ENCODE measurements at regions not wholly inside any gene's neighbourhood (a gene's known extent, or its start where the extent isn't known, plus 50 kb on each side); places are given as distances from the start of the nearest gene placed in this dataset.

GRCh38 chr9:82342046-82342445 lies 353.5 kb downstream of the SPATA31D1 start:
- Histone ChIP-seq H3K27ac (ENCODE audit: low read depth, low read length) (no peak overlapping the region), H3K79me2 (ENCODE audit: insufficient read depth, low read length) (no peaks in the 10 kb centered on the region), H3K9ac (ENCODE audit: low read length) (no peak overlapping the region), H3K4me2 (ENCODE audit: low read depth, low read length, poor library complexity, severe bottlenecking) (no peak overlapping the region), H3K36me3 (ENCODE audit: low read length) (no peaks in the 10 kb centered on the region), H3K9me3 (ENCODE audit: insufficient read depth, low read length) (no peaks in the 10 kb centered on the region), H2AFZ (ENCODE audit: low read depth, low read length, severe bottlenecking) (no peak overlapping the region), H3K4me3 (ENCODE audit: insufficient read depth, low read length, poor library complexity, severe bottlenecking) (no peak overlapping the region), H3K9me2 (replicated peaks; ENCODE audit: insufficient read depth, low read length) (no peaks in the 10 kb centered on the region), H3K27me3 (ENCODE audit: low read length) (no peaks in the 10 kb centered on the region), H4K20me1 (ENCODE audit: low read depth, low read length) (no peaks in the 10 kb centered on the region), H3F3A (ENCODE audit: insufficient read depth) (no peaks in the 10 kb centered on the region)
- TF ChIP-seq CTCF (IDR thresholded peaks at IDR 0.05; ENCODE audit: insufficient read depth, low read length, poor library complexity, severe bottlenecking): no peak
- TF ChIP-seq EZH2phosphoT487 (conservative IDR thresholded peaks at IDR 0.05; ENCODE audit: low read length): no peak

GRCh38 chr9:82346040-82346439 lies 357.5 kb downstream of the SPATA31D1 start:
- no peaks in the 10 kb centered on the region for H3K9me2 ChIP-seq (replicated peaks; ENCODE audit: insufficient read depth, low read length)
- 0 out of 2 replicates have a peak, but pooled peaks cover 3% of the 10 kb centered on the region for H3K9me3 ChIP-seq (ENCODE audit: insufficient read depth, low read length)
- H3K27ac ChIP-seq (ENCODE audit: low read depth, low read length): no peak overlapping the region
- H4K20me1 ChIP-seq (ENCODE audit: low read depth, low read length): no peaks in the 10 kb centered on the region
- no peak overlapping the region for H3K4me2 ChIP-seq (ENCODE audit: low read depth, low read length, poor library complexity, severe bottlenecking)
- no peaks in the 10 kb centered on the region for H3K79me2 ChIP-seq (ENCODE audit: insufficient read depth, low read length)
- no peak for TF ChIP-seq EZH2phosphoT487 (conservative IDR thresholded peaks at IDR 0.05; ENCODE audit: low read length)
- TF ChIP-seq CTCF (IDR thresholded peaks at IDR 0.05; ENCODE audit: insufficient read depth, low read length, poor library complexity, severe bottlenecking): no peak
- H2AFZ ChIP-seq (ENCODE audit: low read depth, low read length, severe bottlenecking): no peak overlapping the region
- H3F3A ChIP-seq (ENCODE audit: insufficient read depth): no peaks in the 10 kb centered on the region
- H3K4me3 ChIP-seq (ENCODE audit: insufficient read depth, low read length, poor library complexity, severe bottlenecking): no peak overlapping the region
- no peaks in the 10 kb centered on the region for H3K27me3 ChIP-seq (ENCODE audit: low read length)
- no peaks in the 10 kb centered on the region for H3K36me3 ChIP-seq (ENCODE audit: low read length)
- H3K9ac ChIP-seq (ENCODE audit: low read length): no peak overlapping the region

GRCh38 chr9:82353631-82354278 lies 365.2 kb downstream of the SPATA31D1 start:
- H3F3A ChIP-seq (ENCODE audit: insufficient read depth): no peaks in the 10 kb centered on the region
- no peak overlapping the region for H3K4me2 ChIP-seq (ENCODE audit: low read depth, low read length, poor library complexity, severe bottlenecking)
- H3K9me3 ChIP-seq (ENCODE audit: insufficient read depth, low read length): 0 out of 2 replicates have a peak, but pooled peaks cover 1% of the 10 kb centered on the region
- H3K9ac ChIP-seq (ENCODE audit: low read length): no peak overlapping the region
- H3K27ac ChIP-seq (ENCODE audit: low read depth, low read length): no peak overlapping the region
- H4K20me1 ChIP-seq (ENCODE audit: low read depth, low read length): no peaks in the 10 kb centered on the region
- TF ChIP-seq CTCF (IDR thresholded peaks at IDR 0.05; ENCODE audit: insufficient read depth, low read length, poor library complexity, severe bottlenecking) (no peak), EZH2phosphoT487 (conservative IDR thresholded peaks at IDR 0.05; ENCODE audit: low read length) (no peak)
- no peak overlapping the region for H2AFZ ChIP-seq (ENCODE audit: low read depth, low read length, severe bottlenecking)
- H3K36me3 ChIP-seq (ENCODE audit: low read length): no peaks in the 10 kb centered on the region
- H3K4me3 ChIP-seq (ENCODE audit: insufficient read depth, low read length, poor library complexity, severe bottlenecking): no peak overlapping the region
- no peaks in the 10 kb centered on the region for H3K27me3 ChIP-seq (ENCODE audit: low read length)
- no peaks in the 10 kb centered on the region; the same call in 1 of the 2 replicates for H3K9me2 ChIP-seq (replicated peaks; ENCODE audit: insufficient read depth, low read length)
- H3K79me2 ChIP-seq (ENCODE audit: insufficient read depth, low read length): no peaks in the 10 kb centered on the region
